NCI-H748 (cell line): ENCODE measurements at regions not wholly inside any gene's neighbourhood (a gene's known extent, or its start where the extent isn't known, plus 50 kb on each side); places are given as distances from the start of the nearest gene placed in this dataset.

Experiments
- DNase-seq: peaks from one replicate; lab custom pipeline; 2025; ENCODE audit not compliant: unreplicated experiment; lab: John Stamatoyannopoulos, UW

DNA sequence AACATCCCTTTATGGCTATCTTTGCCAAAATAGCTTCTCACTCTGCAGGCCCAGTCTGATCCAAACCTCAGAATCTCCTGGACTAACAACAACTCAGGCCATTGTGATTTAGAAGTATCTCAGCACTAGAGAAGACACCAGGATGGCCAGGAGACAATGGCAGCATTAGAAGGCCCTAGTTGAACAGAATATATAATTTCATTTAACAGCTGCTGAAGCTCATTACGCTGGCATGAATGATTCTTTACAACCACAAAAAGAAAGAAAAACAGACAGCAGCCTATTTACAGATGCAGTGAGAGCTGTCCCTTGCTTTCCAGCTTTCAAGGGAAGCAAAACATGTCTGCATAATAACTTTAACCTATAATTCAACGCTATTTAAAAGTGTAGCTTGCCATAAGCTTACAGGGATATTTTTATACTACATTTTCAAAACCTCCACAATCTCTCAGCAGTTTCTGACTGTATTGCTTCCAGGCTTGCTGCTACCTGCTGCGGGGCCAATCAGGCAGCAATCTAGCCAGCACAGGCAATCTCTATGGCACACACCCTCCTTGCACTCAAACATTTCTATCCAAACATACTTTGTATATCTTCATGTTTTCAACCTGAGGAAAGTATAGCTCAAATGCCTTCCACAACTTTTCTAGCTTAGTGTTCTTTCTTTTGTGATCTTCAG lies 107.3 kb downstream of the OGFRL1 start:
- DNase-seq: no peak

DNA sequence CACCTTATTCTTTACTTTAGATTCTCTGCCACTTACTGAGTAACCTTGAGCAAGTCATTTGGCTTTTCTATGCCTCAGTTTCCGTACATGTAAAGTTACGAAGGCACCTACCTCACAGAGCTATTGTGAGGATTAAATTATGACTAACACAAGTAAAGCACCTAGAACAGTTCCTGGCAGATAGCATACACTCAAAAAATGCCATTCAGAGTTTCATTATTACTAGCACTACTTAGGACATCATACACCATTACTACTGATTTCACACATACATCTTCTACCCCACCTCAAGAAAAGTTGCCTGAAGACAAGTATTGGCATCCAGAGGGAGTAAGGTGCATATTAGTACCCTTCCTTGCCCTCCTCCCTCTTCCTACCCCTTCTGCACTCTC lies 107.8 kb downstream of the OGFRL1 start:
- DNase-seq: no peak

DNA sequence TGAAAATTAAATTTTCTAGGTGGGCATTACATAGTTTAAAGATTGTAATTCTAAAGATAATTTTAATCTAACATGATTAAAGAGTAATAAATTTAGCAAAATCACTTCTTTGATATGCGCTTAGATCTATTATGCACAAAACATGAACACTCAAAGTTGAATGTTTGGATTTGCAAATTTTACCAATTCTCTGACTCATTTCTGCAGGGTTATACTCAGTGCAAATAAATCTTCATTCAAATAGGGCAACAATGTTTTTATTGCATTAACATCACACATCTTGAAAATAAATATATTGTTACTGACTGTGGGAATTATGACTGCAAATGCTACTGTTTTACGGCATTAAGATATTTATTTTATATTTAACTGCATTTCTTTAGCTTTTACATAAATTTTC lies 110.7 kb downstream of the OGFRL1 start:
- no peak for DNase-seq

DNA sequence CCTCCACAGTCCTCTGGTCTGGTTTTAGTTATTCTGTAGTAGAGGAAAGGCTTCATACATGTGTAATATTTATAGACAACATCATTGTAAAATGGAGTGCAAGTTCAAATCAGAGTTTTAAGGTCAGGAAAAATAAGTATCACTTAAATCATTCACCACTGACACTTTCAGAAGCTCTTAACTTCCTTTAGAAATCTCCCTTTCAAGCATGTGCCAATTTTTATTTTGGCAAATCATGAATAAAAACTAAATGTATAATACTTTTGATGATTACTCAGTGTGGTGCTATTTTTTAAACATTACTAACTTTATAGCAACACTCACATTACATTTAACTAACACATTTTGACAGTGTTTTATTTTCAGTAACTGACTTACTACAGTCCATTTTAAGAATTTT lies 112.2 kb downstream of the OGFRL1 start:
- no peak for DNase-seq

DNA sequence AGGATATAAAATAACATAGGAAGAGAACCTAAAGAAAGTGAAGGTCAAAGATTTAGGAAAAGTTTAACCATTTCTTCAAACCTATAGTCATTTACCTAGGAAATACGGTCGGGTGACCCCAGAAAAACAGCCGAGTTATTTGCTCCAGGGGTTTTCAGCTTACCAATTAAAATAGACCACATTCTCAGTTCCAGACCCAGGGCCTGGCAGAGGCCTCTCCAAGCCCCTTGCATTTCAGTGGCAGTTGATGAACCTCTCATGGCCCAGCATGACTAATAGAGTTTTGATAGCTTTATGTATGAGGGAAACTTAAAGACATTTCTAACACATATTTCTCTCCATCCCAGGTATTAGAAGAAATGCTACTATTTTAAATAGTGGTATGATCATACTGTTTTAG lies 113.5 kb downstream of the OGFRL1 start:
- no peak for DNase-seq

DNA sequence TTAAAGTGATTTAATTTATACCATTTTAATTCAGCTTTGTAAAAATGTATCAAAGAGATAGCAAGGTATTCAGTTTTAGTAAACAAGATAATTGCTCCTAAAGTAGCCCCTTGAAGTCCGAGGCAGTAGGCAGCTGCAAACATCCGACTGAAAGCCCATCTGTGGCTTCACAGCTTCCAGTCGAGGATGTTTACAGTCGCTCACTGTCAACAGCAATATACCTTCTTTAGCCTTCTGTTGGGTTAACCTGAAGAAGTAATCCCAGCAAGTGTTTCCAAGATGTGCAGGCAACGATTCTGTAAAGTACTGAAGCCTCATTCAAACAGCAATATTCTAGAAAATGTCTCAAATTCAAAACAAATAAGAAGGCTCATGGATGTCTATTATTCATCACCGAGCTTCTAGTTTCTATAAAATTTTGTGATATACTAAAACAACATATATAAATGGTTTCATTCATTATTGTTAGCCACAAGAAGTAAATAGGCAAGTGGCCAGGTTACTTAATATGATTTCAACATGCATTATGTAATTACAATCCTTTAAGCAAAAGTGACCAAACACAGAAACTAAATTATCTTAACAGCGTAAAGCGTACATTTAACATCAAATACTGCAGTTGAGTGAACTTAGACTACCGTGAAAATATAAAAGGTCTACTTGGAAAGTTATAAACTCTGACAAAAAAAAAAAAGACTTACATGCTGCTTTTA lies 115.0 kb downstream of the OGFRL1 start:
- peak; percentile 73 for DNase-seq

DNA sequence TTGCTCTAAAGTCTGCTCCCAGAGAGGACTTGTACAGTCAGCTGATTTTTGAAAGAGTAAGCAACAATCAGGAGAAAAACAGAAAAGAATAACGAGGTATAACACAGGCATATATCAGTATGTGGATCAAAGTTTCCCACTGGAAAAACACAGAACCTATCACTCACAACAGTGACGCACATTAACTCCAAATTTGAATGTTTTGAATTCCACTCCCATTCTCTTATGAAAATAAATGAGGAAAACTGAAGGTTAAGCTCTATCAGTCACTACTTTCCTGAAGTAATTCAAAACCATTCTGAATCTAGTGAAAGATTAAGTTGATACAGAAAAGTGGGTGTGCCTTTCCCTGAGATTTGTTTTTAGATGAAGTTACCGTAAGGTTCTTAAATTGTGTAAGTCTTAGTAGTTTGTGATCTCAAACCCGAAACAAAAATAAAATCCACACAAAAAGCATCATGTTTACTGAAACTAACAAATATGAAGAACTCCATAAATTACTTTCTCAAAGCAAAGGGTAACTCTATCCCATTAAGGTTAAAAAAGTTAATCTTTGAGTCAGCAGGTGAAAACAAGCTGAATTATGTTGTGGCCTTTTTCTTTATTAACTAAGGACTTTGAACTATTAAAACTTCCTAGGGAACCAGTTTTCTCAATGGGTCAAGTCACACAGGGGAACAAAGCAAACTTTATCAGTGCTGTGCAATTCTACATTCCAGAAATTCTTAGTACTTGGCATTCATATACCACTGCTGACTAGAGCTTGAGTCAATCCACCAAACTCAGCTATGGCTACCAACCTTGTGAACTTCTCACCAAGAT lies 115.7 kb downstream of the OGFRL1 start:
- DNase-seq: no peak

DNA sequence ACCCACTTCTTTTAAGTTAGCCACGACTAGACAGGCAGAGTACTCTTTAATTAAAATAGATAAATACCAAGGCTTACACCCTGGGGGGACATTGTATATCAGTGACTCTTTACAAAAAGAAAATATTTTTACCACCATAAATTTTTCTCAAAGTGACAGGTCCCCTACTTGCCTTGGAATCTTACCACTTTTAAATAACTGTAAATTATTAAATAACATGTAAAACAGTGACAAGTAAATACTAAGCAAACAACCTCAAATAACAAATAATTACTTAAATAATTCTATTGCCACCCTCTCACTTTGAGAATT lies 116.3 kb downstream of the OGFRL1 start:
- no peak for DNase-seq

DNA sequence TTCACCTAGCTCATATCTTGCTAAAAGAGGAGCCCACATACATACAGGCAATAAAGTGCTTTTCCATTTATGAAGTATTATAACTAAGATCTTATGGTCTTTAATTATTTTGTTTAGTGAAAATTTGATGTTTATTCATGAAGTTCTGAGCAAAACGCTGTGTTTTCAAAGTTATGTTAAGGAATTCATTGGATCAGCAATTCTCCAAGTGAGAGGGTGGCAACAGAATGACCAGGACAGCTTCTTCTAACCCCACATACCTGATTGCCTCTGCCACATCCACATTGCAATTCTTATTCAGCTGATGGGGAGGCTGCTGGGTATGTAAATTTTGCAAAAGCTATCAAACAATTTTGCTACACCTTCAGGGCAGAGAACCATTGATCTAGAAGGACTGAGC lies 116.8 kb downstream of the OGFRL1 start:
- DNase-seq: no peak

DNA sequence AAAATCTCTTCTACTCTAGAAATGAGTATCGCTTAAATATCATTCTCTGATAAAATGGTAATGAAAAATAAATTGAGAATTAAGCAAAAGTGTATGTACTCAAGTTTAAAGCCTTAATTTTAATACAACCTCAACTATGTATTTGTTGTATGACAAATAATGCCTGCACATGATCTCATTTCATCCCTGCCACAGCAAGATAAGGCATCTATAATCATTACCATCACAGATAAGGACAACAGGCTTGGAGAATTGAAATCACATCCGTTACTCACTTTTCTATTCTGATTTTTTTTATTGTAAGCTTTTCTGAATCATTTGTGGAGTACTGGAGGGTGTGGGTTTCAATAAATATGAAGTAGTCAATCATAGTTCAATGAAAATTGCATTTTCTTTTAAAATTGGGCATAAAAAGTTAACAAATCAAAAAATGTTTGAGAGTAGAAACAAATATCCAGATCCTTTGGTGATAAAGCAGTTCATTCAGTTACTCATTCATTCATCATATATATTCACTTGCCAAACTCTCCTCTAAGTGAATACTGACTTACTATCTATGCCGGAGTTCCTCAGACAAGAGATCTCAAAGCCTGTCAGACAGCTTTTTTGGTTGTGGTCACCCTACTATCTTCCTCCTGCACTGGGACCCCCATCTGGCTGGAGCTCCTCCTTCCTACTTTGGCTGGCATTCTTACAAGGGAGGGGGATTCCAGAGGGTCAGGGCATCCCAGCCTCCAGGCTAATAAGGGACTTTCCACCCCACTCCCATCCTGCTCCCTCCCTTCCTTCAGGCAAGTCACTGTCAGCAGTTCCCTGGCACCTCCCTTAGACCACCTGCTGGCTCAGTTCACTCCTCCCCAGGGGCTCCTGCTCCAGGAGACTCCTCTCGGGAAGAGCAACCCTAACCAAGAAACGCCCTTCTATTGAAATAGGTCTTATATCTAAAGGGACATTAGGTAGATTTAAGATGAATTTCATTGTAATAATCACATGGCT lies 118.6 kb downstream of the OGFRL1 start:
- DNase-seq: no peak

DNA sequence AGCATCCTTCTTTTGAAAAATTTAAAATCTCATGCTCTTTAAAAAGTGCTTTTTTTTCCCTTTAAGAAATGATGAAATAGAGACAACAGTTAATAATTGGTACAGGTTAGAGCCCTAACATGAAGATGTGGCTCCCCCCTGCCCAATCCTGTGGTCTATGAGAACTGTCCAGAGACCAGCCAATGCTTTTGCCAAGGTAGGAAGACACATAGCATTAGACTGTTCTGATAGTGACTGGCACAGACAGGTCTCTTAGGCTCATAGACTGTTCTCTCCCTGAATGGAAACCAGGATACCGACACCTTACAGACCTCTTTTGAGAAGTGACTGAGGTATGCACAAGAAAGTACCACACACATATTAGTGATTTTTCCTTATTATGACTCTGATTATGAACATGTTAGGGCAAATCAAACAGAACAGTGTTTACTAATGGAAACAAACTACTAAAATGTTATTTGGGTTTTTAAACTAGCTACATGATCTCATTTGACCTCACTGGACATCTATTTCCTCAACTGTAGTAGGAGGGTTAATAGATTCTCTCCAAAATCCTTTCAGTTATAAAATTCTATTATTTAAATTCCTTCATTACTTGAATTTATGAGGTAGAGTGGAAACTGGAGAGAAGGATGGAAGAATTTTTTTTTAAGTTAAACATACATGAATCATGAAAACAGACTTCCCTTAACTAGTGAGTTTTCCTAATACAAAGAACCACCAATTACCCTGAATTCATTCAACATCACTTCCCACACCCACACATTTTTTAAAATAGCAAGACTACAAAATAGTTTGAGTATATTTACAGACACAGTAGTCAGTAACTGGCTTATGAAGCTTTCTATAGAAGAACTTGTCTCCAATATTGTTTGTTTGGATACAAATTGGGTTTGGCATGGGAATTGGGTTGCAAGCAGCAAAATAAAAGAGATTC lies 120.4 kb downstream of the OGFRL1 start:
- DNase-seq: no peak

DNA sequence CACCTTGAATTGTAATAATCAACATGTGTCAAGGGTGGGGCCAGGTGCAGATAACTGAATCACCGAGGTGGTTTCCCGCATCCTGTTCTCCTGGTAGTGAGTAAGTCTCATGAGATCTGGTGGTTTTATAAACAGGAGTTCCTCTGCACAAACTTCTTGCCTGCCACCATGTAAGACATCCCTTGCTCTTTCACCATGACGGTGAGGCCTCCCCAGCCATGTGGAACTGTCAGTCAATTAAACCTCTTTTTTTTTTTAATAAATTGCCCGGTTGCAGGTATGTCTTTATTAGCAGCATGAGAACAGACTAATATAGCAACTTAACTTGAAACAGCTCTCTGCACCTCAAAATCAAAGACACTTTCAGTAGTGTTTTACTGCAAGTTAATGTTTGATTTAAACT lies 121.6 kb downstream of the OGFRL1 start:
- DNase-seq: no peak

DNA sequence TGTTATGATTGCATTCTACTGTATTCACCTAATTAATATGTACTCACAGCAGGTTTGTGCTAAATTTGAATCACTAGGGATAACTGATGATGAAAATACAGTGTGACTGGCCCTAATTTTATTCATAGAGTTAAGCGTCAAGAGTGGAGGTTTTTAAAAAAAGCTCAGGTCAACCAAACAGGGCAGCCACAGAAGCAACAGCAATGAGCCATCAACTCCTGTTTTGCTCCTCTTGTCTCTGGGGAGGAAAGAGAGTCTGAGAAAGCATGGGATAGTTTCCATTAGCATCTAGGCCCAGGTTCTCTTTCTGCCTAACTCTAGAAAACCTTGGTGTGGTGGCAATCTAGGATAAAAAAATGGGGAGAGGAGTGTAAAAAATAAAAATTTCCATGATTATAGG lies 122.1 kb downstream of the OGFRL1 start:
- no peak for DNase-seq

DNA sequence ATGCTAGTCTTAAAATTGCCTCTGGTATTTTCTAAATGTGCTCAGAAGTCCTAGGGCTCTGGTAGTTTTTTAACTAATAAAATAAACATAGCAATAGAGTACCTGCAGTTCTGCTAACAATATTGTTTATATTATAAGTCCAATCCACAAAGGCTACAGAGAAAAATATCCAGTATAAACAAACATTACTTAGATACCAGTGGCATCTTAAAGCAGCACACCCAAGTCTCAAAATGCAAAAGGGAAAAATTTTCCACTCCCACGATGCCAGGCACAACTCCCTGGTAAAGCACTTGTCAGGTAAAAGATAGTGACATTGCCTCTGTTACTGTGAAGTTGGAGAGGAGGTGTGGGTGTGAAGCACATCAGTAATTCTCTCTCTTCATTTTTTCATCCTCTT lies 123.3 kb downstream of the OGFRL1 start:
- DNase-seq: no peak

DNA sequence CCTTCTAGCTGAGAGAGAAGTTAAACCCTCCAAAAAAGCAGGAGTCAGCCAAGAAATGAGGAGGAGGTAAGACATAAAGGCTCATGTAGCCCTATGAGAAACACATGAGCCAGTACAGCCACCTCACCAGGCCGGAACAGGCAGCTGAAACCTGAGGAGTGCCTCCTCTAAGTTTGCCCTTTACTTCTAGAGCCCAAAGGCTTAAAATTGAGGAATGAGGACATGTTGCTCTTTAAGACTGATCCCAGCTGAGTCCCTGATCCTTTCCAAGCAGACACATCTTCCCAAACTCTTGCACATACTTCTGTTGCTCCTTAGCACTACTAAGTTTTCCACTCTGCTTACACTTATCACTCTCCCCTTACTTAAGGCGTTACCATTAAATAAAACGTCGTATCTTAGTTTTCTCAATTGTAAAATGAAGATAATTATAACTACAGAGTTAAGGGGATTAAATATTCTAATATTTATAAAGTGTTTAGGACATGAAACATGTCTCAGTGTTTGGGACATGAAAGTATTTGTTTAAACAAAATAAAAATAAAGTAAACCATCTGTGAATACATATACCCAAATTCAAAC lies 124.0 kb downstream of the OGFRL1 start:
- no peak for DNase-seq

DNA sequence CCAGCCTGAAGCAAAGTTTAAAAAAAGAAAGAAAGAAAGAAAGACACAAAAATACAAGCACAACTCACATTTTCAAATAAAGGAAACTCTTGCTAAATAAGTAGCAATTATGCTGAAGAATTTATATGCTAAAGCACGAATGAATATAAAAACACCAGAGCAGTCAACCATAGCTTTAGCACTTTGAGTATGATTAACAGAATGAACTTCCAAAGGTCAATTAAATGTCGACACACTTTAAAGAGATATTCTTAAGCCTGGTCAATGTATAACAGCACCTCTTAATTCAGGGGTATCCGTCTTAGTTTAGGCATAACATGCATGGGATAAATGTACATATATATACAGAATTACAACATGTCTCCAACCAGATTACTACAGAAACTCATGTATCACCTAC lies 125.9 kb downstream of the OGFRL1 start:
- no peak for DNase-seq

DNA sequence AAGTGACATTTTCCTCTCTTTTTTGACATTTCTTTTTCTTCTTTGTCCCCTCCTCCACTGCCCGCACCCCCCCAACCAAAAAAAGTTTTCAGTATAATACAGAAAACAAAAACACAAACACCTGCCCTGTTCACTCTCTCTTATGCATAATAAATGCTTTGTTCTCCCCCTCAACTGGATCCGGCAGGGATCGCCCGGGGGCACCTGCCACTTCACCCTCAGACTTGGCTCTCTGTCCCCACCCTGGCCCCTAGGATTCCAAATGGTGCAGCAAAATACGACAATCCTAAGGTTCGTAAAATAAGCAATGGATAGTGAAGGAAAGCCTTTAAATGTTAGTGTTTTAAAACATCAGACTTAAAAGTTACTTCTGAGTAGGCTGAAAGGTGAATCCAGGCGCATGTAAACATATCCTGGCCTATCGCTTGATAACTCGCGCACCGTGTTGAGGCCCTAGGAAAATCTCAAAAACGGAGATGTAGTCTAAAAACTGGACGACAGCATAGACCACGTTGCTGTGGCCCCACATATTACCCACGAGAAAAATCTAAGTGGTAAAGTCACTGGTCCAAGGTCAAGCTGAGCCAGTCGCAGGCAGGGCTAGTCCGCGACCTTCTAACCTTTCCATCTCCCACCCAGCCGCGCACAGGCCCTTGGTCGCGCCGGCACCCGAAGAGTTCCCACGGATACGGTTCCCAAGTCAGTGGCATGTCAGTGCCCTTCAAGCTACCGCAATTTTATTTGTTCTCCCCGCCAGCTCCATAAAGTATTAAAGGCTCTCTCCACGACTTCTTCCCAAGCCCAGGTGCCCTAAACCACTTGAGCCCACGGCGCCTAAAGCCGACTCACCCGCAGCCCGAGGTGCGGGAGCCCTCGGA lies 130.8 kb downstream of the OGFRL1 start:
- DNase-seq: peak; percentile 52

DNA sequence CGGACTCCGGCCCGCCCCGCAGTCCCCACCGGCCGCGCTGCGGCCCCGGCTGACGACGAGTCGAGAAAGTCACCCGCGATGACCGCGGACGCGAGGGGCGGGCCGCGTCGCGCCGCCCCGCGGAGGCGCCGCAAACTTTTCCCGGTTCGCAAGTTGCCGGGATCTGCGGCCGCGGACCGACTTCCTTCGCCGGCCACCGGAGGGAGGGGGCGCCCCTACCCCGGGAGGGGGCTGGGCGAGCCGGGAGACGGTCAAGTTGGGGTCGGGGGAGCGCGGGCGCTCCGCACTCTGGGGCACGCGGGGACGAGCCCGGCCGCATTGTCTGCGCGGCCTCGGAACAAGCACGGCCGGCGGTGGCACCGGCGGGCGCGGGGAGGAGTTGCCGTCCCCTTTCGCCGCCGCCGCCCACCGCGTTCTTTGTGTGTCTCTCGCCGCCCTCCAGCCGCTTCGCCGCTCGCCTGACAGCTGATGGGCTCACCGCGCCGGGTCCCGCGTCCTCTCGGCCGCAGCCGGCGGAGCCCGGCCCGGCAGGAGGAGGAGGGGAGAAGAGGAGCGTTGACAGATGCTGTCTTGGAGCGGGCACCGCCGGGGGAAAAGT lies 131.6 kb downstream of the OGFRL1 start:
- peak; percentile 86 for DNase-seq
